HepG2 (cell line): ENCODE measurements at regions not wholly inside any gene's neighbourhood (a gene's known extent, or its start where the extent isn't known, plus 50 kb on each side); places are given as distances from the start of the nearest gene placed in this dataset.

Experiments
- ATAC-seq: fragments of 200-7000 bp; cut with Tn5 transposase; 3 replicates; pipeline ENCODE4 v1.9.1; 2020; ENCODE audit warnings: mild to moderate bottlenecking, moderate library complexity
- BruUV-seq: library from RNA; stranded (reverse); fragments of 400-500 nt; replicated peaks from 2 replicates; lab custom pipeline; 2021; lab: Mats Ljungman, UMichigan
- CTCF ChIA-PET: fragments of 300-600 bp; formaldehyde crosslinking; extraction: SDS; loops from one replicate; lab custom pipeline; 2021; ENCODE audit warnings: low total read pairs, inconsistent platforms, low intra/inter-chr PET ratio; lab: Yijun Ruan, JAX
- POLR2A ChIA-PET: fragments of 350-600 bp; sonication (Branson Sonifier 250); formaldehyde crosslinking; loops from one replicate; lab custom pipeline; 2020; ENCODE audit warnings: antibody characterized with exemption, inconsistent platforms; lab: Yijun Ruan, JAX
- DNase-seq: peaks from one replicate; pipeline ENCODE4 v3.0.0-alpha.2; 2015; ENCODE audit warnings: low spot score
- FAIRE-seq: peaks from 3 replicates; lab custom pipeline; 2011; peaks lifted over from hg19 to GRCh38; lab: Jason Lieb, UNC
- H2AFZ ChIP-seq: one replicate; pipeline ENCODE4 v1.6.1; 2011; ENCODE audit warnings: low read length, inconsistent platforms
- H3K27ac ChIP-seq: fragments of 300-600 bp; 3 replicates; pipeline ENCODE4 v1.8.0; 2011; ENCODE audit warnings: mixed run types, mild to moderate bottlenecking, mixed read lengths, low read length, inconsistent platforms; ENCODE audit not compliant: insufficient read depth; ENCODE audit errors: extremely low read length
- H3K27me3 ChIP-seq, 2 experiments: fragments of 200-600 bp in 1 of 2; 2 replicates in 1 of 2; 3 replicates in 1 of 2; pipeline versions ENCODE4 v1.6.0 to v1.8.0; 2011; ENCODE audit warnings: low read length in 2 of 2, mild to moderate bottlenecking in 2 of 2, moderate library complexity in 2 of 2, inconsistent platforms in 1 of 2; ENCODE audit not compliant: insufficient read depth in 2 of 2, control insufficient read depth in 1 of 2
- H3K36me3 ChIP-seq, 2 experiments: fragments of 200-600 bp in 1 of 2; replicated peaks in 1 of 2; 2 replicates in 1 of 2; 3 replicates in 1 of 2; pipeline versions ENCODE4 v1.5.1 to v1.8.0; 2011; ENCODE audit warnings: low read length in 2 of 2, inconsistent platforms in 1 of 2; ENCODE audit not compliant: insufficient read depth in 2 of 2, control insufficient read depth in 1 of 2
- H3K4me1 ChIP-seq: 2 replicates; pipeline ENCODE4 v1.5.1; 2012; ENCODE audit warnings: low read length, inconsistent platforms; ENCODE audit not compliant: insufficient read depth
- H3K4me2 ChIP-seq: 2 replicates; pipeline ENCODE4 v1.6.0; 2011; ENCODE audit warnings: low read depth, low read length, inconsistent platforms
- H3K4me3 ChIP-seq, 3 experiments: fragments of 200-600 bp in 1 of 3; sonication (generic), shearing (Covaris generic) in 1 of 3; replicated peaks in 1 of 3; 2 replicates each; pipeline ENCODE4 v1.5.1; 2011 to 2016; ENCODE audit warnings: low read length in 3 of 3, inconsistent platforms in 2 of 3, low read depth in 2 of 3, mild to moderate bottlenecking in 2 of 3, control low read depth in 1 of 3, mixed read lengths in 1 of 3; ENCODE audit not compliant: insufficient read depth in 1 of 3
- H3K79me2 ChIP-seq: one replicate; pipeline ENCODE4 v1.6.1; 2011; ENCODE audit warnings: low read length, inconsistent platforms; ENCODE audit not compliant: insufficient read depth
- H3K9ac ChIP-seq: 2 replicates; pipeline ENCODE4 v1.6.0; 2011; ENCODE audit warnings: mild to moderate bottlenecking, low read depth, low read length, inconsistent platforms; ENCODE audit not compliant: insufficient read depth
- H3K9me3 ChIP-seq: 2 replicates; pipeline ENCODE4 v1.5.1; 2012; ENCODE audit warnings: mild to moderate bottlenecking, low read length
- H4K20me1 ChIP-seq: 2 replicates; pipeline ENCODE4 v1.6.0; 2011; ENCODE audit warnings: inconsistent platforms, mild to moderate bottlenecking, low read length, moderate library complexity; ENCODE audit not compliant: insufficient read depth
- FOSL1 ChIP-seq: sonication (generic); formaldehyde crosslinking; IDR thresholded peaks from 2 replicates; pipeline ENCODE4 v1.9.0; 2021; ENCODE audit warnings: missing genetic modification reagents, borderline replicate concordance
- MED1 ChIP-seq: sonication (generic); formaldehyde crosslinking; IDR thresholded peaks from 2 replicates; pipeline ENCODE4 v1.4.0; 2020; ENCODE audit warnings: missing genetic modification reagents
- MTF2 ChIP-seq: sonication (generic); formaldehyde crosslinking; IDR thresholded peaks from 2 replicates; pipeline ENCODE4 v1.5.0; 2020; ENCODE audit warnings: missing genetic modification reagents, borderline replicate concordance
- SALL1 ChIP-seq: sonication (generic); formaldehyde crosslinking; IDR thresholded peaks from 2 replicates; pipeline ENCODE4 v1.8.0; 2022; ENCODE audit warnings: mild to moderate bottlenecking, missing genetic modification reagents
- TRIM24 ChIP-seq: sonication (generic); formaldehyde crosslinking; IDR thresholded peaks from 2 replicates; pipeline ENCODE4 v1.8.0; 2022; ENCODE audit warnings: mild to moderate bottlenecking, missing genetic modification reagents
- ZNF556 ChIP-seq: sonication (generic); formaldehyde crosslinking; IDR thresholded peaks from 2 replicates; pipeline ENCODE4 v1.4.0; 2020; ENCODE audit warnings: mild to moderate bottlenecking, missing genetic modification reagents, borderline replicate concordance
- WGBS: methylation state at CpG from one replicate; pipeline ENCODE4 v1.1.6; 2017; ENCODE audit warnings: low lambda C conversion rate; 5-methylcytosine and 5-hydroxymethylcytosine counted together
- in situ Hi-C: cut with HindIII; loops from 2 replicates; pipeline ENCODE4 v1.10.0; 2017; ENCODE audit warnings: low pct_unique_long_range_greater_than_20kb; ENCODE audit not compliant: extremely low pct_ligation_motif_present
- intact Hi-C: fragments of 100-400 bp; cut with micrococcal nuclease; formaldehyde crosslinking; loops from one replicate; pipeline ENCODE4 v1.10.0; 2022; ENCODE audit not compliant: unreplicated experiment
- TF ChIP-seq, protein P1 (sequence below): sonication (generic); formaldehyde crosslinking; IDR thresholded peaks from 2 replicates; pipeline ENCODE4 v1.8.0; 2022; ENCODE audit warnings: mild to moderate bottlenecking, missing genetic modification reagents

DNA sequence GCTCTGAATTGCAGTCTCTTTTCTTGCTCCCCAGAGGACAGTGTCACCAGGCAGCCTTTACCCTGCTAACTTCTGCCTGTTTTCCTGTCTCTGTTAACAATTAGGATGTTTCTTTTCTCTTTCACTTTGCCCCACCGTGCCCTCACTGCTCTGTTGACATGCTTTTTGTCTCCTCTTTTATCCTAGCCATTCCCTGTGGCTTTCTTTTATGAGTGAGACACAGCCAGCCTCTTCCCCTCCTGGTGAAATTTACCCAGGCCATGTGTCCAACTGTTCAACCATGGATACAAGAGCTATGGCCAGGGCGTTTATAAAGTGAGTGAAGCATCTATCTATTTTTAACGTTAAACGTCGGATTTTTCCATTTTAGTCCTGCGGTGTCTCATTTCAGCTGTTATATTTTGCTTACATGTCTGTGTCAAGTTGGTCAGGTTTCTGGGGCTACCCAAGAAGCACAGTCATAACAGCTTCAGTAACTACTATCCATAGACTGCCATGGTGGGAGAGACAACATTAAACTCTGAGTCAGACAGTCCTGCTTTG, 443.2 kb upstream of the AZI2 start:
- 0 out of 2 replicates have a peak, but pooled peaks cover 4% of the 10 kb centered on the region for H3K9me3 ChIP-seq
- DNase-seq: no peak
- H3K27me3 ChIP-seq: no peaks in the 10 kb centered on the region
- intact Hi-C loops (no loop called here), in situ Hi-C loops (no loop called here)
- no peak overlapping the region for H2AFZ ChIP-seq
- TF ChIP-seq, protein P1, sequence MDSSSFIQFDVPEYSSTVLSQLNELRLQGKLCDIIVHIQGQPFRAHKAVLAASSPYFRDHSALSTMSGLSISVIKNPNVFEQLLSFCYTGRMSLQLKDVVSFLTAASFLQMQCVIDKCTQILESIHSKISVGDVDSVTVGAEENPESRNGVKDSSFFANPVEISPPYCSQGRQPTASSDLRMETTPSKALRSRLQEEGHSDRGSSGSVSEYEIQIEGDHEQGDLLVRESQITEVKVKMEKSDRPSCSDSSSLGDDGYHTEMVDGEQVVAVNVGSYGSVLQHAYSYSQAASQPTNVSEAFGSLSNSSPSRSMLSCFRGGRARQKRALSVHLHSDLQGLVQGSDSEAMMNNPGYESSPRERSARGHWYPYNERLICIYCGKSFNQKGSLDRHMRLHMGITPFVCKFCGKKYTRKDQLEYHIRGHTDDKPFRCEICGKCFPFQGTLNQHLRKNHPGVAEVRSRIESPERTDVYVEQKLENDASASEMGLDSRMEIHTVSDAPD (CRISPR knock-in tag): no peak
- TF ChIP-seq FOSL1 (CRISPR knock-in tag): no peak
- no peak for TF ChIP-seq MTF2 (CRISPR knock-in tag)
- TF ChIP-seq ZNF556: no peak
- TF ChIP-seq TRIM24 (CRISPR knock-in tag): no peak
- H3K4me2 ChIP-seq: no peak overlapping the region
- no peak for FAIRE-seq
- WGBS: 21% methylated on average over 6 of the region's 6 CpGs
- POLR2A ChIA-PET: no interaction called here
- H3K4me1 ChIP-seq: no peaks in the 10 kb centered on the region
- H3K36me3 ChIP-seq: no peaks in the 10 kb centered on the region
- H4K20me1 ChIP-seq: no peaks in the 10 kb centered on the region
- BruUV-seq: no TSS peak
- H3K4me3 ChIP-seq: no peak overlapping the region
- no peak overlapping the region for H3K27ac ChIP-seq
- no peak overlapping the region for H3K9ac ChIP-seq
- no peaks in the 10 kb centered on the region for H3K79me2 ChIP-seq
- CTCF ChIA-PET: no interaction called here
- no peak for ATAC-seq

DNA sequence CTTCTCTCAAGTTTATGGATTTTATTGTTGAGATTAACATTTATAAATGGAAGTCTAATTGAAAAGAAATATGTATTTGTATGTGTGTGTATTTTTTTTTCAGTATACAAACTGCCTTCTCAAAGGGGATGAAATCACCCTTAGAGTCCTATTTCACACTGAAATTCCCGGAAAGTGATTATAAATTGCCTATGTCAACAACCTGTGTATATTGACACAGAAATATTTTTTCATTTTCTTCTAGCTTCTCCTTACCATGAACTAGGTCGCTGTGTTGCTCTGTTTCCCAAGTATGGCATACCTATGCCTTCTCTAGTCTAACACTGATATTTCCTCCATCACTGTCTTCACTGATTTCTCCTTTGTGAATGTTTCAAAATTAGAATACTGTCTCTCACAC, 444.0 kb upstream of the AZI2 start:
- H3K4me3 ChIP-seq: no peak overlapping the region
- TF ChIP-seq MED1 (CRISPR knock-in tag) (no peak), SALL1 (no peak)
- in situ Hi-C loops: no loop called here
- H2AFZ ChIP-seq: no peak overlapping the region
- no peaks in the 10 kb centered on the region for H3K4me1 ChIP-seq
- 0 out of 2 replicates have a peak, but pooled peaks cover 4% of the 10 kb centered on the region for H3K9me3 ChIP-seq
- CTCF ChIA-PET: no interaction called here
- no peaks in the 10 kb centered on the region for H3K79me2 ChIP-seq
- no peaks in the 10 kb centered on the region for H3K36me3 ChIP-seq
- BruUV-seq: no TSS peak
- H3K9ac ChIP-seq: no peak overlapping the region
- H4K20me1 ChIP-seq: no peaks in the 10 kb centered on the region
- ATAC-seq (no peak), FAIRE-seq (no peak), DNase-seq (no peak)
- POLR2A ChIA-PET: no interaction called here
- H3K4me2 ChIP-seq: no peak overlapping the region
- no peak overlapping the region for H3K27ac ChIP-seq
- intact Hi-C loops: no loop called here
- H3K27me3 ChIP-seq: no peaks in the 10 kb centered on the region
- 8% methylated on average over 2 of the region's 2 CpGs for WGBS
